SK-N-SH (cell line): ENCODE measurements at regions not wholly inside any gene's neighbourhood (a gene's known extent, or its start where the extent isn't known, plus 50 kb on each side); places are given as distances from the start of the nearest gene placed in this dataset.

Source experiments
- CHD2 ChIP-seq: fragments of 150-350 bp; IDR thresholded peaks from 2 replicates; pipeline ENCODE4 v1.6.1; 2018; ENCODE audit warnings: low read length; ENCODE audit not compliant: partially characterized antibody
- CTCF ChIP-seq: fragments of 200-600 bp; sonication (generic); IDR thresholded peaks from 2 replicates; pipeline ENCODE4 v1.6.1; 2017; ENCODE audit warnings: antibody characterized with exemption, mild to moderate bottlenecking, moderate library complexity
- EP300 ChIP-seq, 2 experiments: IDR thresholded peaks; 2 replicates each; pipeline versions ENCODE4 v1.4.0 to v1.6.1; 2012; ENCODE audit warnings: borderline replicate concordance in 1 of 2, low read depth in 1 of 2, low read length in 1 of 2
- EZH2phosphoT487 ChIP-seq: fragments of 200-600 bp; sonication (generic); IDR thresholded peaks from 2 replicates; pipeline ENCODE4 v1.6.1; 2017; ENCODE audit warnings: low read depth, mixed run types, mild to moderate bottlenecking, antibody characterized with exemption, moderate library complexity, borderline replicate concordance
- MAX ChIP-seq: IDR thresholded peaks from 2 replicates; pipeline ENCODE4 v1.4.0; 2012; ENCODE audit warnings: low read depth
- POLR2AphosphoS5 ChIP-seq: IDR thresholded peaks from 2 replicates; pipeline ENCODE4 v1.6.1; 2012; ENCODE audit warnings: low read depth, low read length
- RAD21 ChIP-seq: IDR thresholded peaks from 2 replicates; pipeline ENCODE4 v1.6.1; 2012; ENCODE audit warnings: mild to moderate bottlenecking, low read length
- RCOR1 ChIP-seq: fragments of 150-350 bp; IDR thresholded peaks from 2 replicates; pipeline ENCODE4 v1.6.1; 2017; ENCODE audit warnings: antibody characterized with exemption, low read length
- TAF1 ChIP-seq: IDR thresholded peaks from 2 replicates; pipeline ENCODE4 v1.6.1; 2012; ENCODE audit warnings: low read depth, mild to moderate bottlenecking, low read length, moderate library complexity, borderline replicate concordance
- USF1 ChIP-seq: IDR thresholded peaks from 2 replicates; pipeline ENCODE4 v1.4.0; 2012; ENCODE audit warnings: low read depth, borderline replicate concordance

- TF ChIP-seq TAF1 (no peak), CTCF (no peak), EZH2phosphoT487 (no peak), POLR2AphosphoS5 (no peak), CHD2 (no peak), RCOR1 (no peak), RAD21 (no peak), EP300 (IDR thresholded peaks at IDR 0.05; ENCODE audit: borderline replicate concordance in 1 of 2, low read depth in 1 of 2, low read length in 1 of 2) (no peak), MAX (no peak), USF1 (no peak)
Measured at GRCh38 chr2:206886696-206887095, 52.6 kb upstream of the CPO start.
